Testis (tissue), 2 donors: ENCODE measurements at regions not wholly inside any gene's neighbourhood (a gene's known extent, or its start where the extent isn't known, plus 50 kb on each side); places are given as distances from the start of the nearest gene placed in this dataset.

Experiments used
- DNase-seq: peaks from one replicate; pipeline ENCODE4 v3.0.0-alpha.2; 2019
- H3K27ac ChIP-seq, 2 donors: fragments of 200-600 bp; sonication (generic); one replicate each; pipeline ENCODE4 v1.5.1; 2019
- H3K27me3 ChIP-seq: fragments of 200-600 bp; sonication (generic); one replicate; pipeline ENCODE4 v1.5.1; 2019
- H3K36me3 ChIP-seq: fragments of 200-600 bp; sonication (generic); one replicate; pipeline ENCODE4 v1.5.1; 2017; ENCODE audit warnings: low read depth; ENCODE audit errors: missing control alignments
- H3K4me1 ChIP-seq: fragments of 200-600 bp; sonication (generic); one replicate; pipeline ENCODE4 v1.5.1; 2019
- H3K4me3 ChIP-seq, 2 donors: fragments of 200-600 bp; sonication (generic); one replicate each; pipeline ENCODE4 v1.5.1; 2017 to 2019
- H3K9me3 ChIP-seq: fragments of 200-600 bp; sonication (generic); one replicate; pipeline ENCODE4 v1.5.1; 2017
- CTCF ChIP-seq, 3 experiments: fragments of 450-650 bp in 2 of 3; fragments of 200-600 bp in 1 of 3; sonication (generic) in 1 of 3; IDR thresholded peaks; one replicate each; pipeline ENCODE4 v1.5.1; 2016 to 2019; ENCODE audit warnings: antibody characterized with exemption in 3 of 3, mild to moderate bottlenecking in 2 of 3, moderate library complexity in 1 of 3
- POLR2A ChIP-seq: fragments of 450-650 bp; IDR thresholded peaks from one replicate; pipeline ENCODE4 v1.6.1; 2017; ENCODE audit warnings: antibody characterized with exemption, mild to moderate bottlenecking, moderate library complexity
- WGBS, 2 donors: methylation state at CpG; one replicate each; pipeline ENCODE4 v1.1.5; 2018; 5-methylcytosine and 5-hydroxymethylcytosine counted together
- intact Hi-C: fragments of 100-400 bp; cut with DNase I; formaldehyde crosslinking; loops from one replicate; pipeline ENCODE4 v1.15.1; 2023; ENCODE audit warnings: low total_unique reads

GRCh38 chr2:37871456-37872191 is 53.5 kb upstream of the RMDN2 start:
- WGBS, 2 donors = 74 to 75% methylated on average over 7 of the region's 7 CpGs
- intact Hi-C loops = no loop called here
- no peaks in the 10 kb centered on the region for H3K36me3 ChIP-seq
- H3K27me3 ChIP-seq = no peaks in the 10 kb centered on the region
- peaks cover 13% of the 10 kb centered on the region for H3K4me1 ChIP-seq
- DNase-seq = no peak
- no peaks in the 10 kb centered on the region for H3K9me3 ChIP-seq
- TF ChIP-seq CTCF (IDR thresholded peaks at IDR 0.05) (no peak), POLR2A (no peak)
- no peak overlapping the region for H3K4me3 ChIP-seq
- H3K27ac ChIP-seq = no peak overlapping the region

DNA sequence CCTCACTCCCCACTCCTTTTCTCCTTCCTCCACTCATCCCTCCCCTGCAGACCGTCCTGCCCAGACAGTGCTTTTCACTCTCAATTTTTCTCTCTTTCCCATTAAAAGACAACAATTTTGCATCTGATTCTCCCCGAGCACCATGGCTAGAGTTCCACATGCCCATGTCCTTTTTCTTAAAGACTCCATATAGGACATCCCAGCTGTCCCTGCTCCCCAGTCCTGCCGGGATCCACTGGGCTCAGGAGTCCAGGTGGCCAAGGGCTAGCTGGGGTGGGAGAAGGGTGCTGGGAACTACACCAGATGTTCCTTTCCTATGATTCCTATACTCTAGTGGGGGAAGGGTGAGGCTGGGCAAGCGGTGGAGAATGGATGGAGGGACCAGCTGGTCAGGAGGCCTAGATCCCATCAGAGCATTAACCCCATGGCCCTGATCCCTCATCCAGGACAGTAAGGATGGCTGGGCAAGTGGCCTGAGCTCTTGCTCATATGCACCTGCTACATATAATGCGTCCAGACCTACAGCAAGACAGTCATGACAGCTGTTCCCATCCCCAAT is 52.8 kb upstream of the RMDN2 start:
- WGBS, 2 donors = 76 to 84% methylated on average over 4 to 5 of the region's 5 CpGs
- intact Hi-C loops = no loop called here
- H3K27ac ChIP-seq = no peak overlapping the region

GRCh38 chr2:37873229-37873628 is 51.9 kb upstream of the RMDN2 start:
- WGBS, 2 donors = 78 to 81% methylated on average over 3 of the region's 3 CpGs
- TF ChIP-seq POLR2A (no peak), CTCF (IDR thresholded peaks at IDR 0.05) (no peak)
- intact Hi-C loops = no loop called here
- DNase-seq = no peak
- Histone ChIP-seq H3K4me3 (no peak overlapping the region), H3K9me3 (no peaks in the 10 kb centered on the region), H3K27ac (no peak overlapping the region), H3K27me3 (no peaks in the 10 kb centered on the region), H3K36me3 (no peaks in the 10 kb centered on the region), H3K4me1 (peaks cover 13% of the 10 kb centered on the region)

More for the DNA sequence above, 52.8 kb upstream of the RMDN2 start:
- H3K36me3 ChIP-seq = no peaks in the 10 kb centered on the region
- TF ChIP-seq POLR2A (no peak), CTCF (IDR thresholded peaks at IDR 0.05) (no peak)
- H3K9me3 ChIP-seq = no peaks in the 10 kb centered on the region
- peaks cover 13% of the 10 kb centered on the region for H3K4me1 ChIP-seq
- H3K27me3 ChIP-seq = no peaks in the 10 kb centered on the region
- H3K4me3 ChIP-seq = no peak overlapping the region
- no peak for DNase-seq

DNA sequence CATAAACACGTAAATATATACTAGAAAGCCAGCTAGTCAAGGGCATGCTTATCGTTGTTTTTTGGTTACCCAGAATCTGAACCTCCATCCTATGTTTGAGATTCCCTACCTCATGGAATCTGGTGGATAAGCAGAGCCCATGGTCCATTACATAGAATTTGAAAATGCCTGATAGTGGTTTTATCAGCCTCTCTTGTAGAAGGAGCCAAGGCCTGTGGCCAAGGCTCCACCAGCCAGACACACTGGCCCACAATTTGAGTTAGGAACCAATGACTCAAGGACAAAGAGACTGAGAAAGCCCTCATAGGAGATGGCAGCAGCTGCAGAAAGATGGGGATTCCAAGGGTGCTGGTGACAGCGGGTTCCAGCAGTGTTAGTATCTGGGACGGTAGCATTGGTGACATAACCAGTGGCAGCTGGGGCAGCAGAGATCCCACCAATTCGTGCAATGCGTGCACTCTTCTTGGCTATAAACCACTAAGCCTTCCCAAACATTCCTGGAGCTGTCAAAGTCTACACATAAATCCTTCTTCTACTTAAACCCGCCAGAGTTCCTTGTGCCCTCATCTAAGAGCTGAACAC is 51.2 kb upstream of the RMDN2 start:
- DNase-seq = no peak
- Histone ChIP-seq H3K9me3 (no peaks in the 10 kb centered on the region), H3K4me3 (no peak overlapping the region), H3K27me3 (no peaks in the 10 kb centered on the region), H3K4me1 (peaks cover 13% of the 10 kb centered on the region), H3K36me3 (no peaks in the 10 kb centered on the region), H3K27ac (no peak overlapping the region)
- TF ChIP-seq CTCF (IDR thresholded peaks at IDR 0.05) = no peak
- TF ChIP-seq POLR2A = no peak
- WGBS, 2 donors = 90 to 91% methylated on average over 7 of the region's 7 CpGs
- intact Hi-C loops = no loop called here
